Panc1 (cell line): ENCODE measurements at regions not wholly inside any gene's neighbourhood (a gene's known extent, or its start where the extent isn't known, plus 50 kb on each side); places are given as distances from the start of the nearest gene placed in this dataset.

ENCODE experiments used
- ATAC-seq: fragments of 200-7000 bp; cut with Tn5 transposase; 2 replicates; pipeline ENCODE4 v1.9.1; 2020; ENCODE audit warnings: mild to moderate bottlenecking, moderate library complexity
- BruUV-seq: library from RNA; stranded (reverse); fragments of 400-500 nt; replicated peaks from 2 replicates; lab custom pipeline; 2021; lab: Mats Ljungman, UMichigan
- CTCF ChIA-PET: fragments of 300-600 bp; sonication (Branson Sonifier 250); formaldehyde crosslinking; loops from one replicate; lab custom pipeline; 2022; ENCODE audit warnings: antibody characterized with exemption; lab: Charles Lee
- POLR2A ChIA-PET: fragments of 300-600 bp; sonication (Branson Sonifier 250); formaldehyde crosslinking; loops from one replicate; lab custom pipeline; 2022; ENCODE audit warnings: antibody characterized with exemption; lab: Charles Lee
- DNase-seq: peaks from one replicate; pipeline ENCODE4 v3.0.0-alpha.2; 2010; ENCODE audit warnings: low read depth, low spot score
- H3K27ac ChIP-seq: 2 replicates; pipeline ENCODE4 v1.5.1; 2011; ENCODE audit warnings: mild to moderate bottlenecking, low read length, inconsistent platforms
- H3K27me3 ChIP-seq: fragments of 200-500 bp; sonication (Bioruptor generic); 2 replicates; pipeline ENCODE4 v1.6.0; 2014; ENCODE audit warnings: low read length, inconsistent platforms; ENCODE audit not compliant: control insufficient read depth, insufficient read depth
- H3K36me3 ChIP-seq: fragments of 200-500 bp; sonication (Bioruptor generic); 2 replicates; pipeline ENCODE4 v1.5.1; 2014; ENCODE audit warnings: inconsistent platforms, mild to moderate bottlenecking, low read length, moderate library complexity; ENCODE audit not compliant: control insufficient read depth, insufficient read depth
- H3K4me1 ChIP-seq: 2 replicates; pipeline ENCODE4 v1.5.1; 2011; ENCODE audit warnings: inconsistent platforms, mild to moderate bottlenecking, low read length, moderate library complexity; ENCODE audit not compliant: control insufficient read depth, insufficient read depth
- H3K4me3 ChIP-seq, 2 experiments: 2 replicates each; pipeline ENCODE4 v1.5.1; 2011 to 2012; ENCODE audit warnings: low read depth in 2 of 2, low read length in 2 of 2, mild to moderate bottlenecking in 2 of 2, inconsistent platforms in 1 of 2, moderate library complexity in 1 of 2
- H3K9me3 ChIP-seq: fragments of 200-500 bp; sonication (Bioruptor generic); 2 replicates; pipeline ENCODE4 v1.5.1; 2014; ENCODE audit warnings: low read depth, mild to moderate bottlenecking, inconsistent platforms, low read length, moderate library complexity; ENCODE audit not compliant: control insufficient read depth, insufficient read depth
- CTCF ChIP-seq: fragments of 450-650 bp; IDR thresholded peaks from 2 replicates; pipeline ENCODE4 v1.5.1; 2017; ENCODE audit warnings: mild to moderate bottlenecking
- POLR2AphosphoS5 ChIP-seq: IDR thresholded peaks from 2 replicates; pipeline ENCODE4 v1.6.1; 2012; ENCODE audit warnings: mild to moderate bottlenecking, low read depth, low read length, moderate library complexity
- REST ChIP-seq, 2 experiments: IDR thresholded peaks; 2 replicates each; pipeline ENCODE4 v1.6.1; 2011 to 2012; ENCODE audit warnings: low read depth in 2 of 2, control low read depth in 1 of 2, low read length in 1 of 2, mild to moderate bottlenecking in 1 of 2, moderate library complexity in 1 of 2; ENCODE audit not compliant: insufficient read depth in 1 of 2
- SIN3A ChIP-seq: IDR thresholded peaks from 2 replicates; pipeline ENCODE4 v1.6.1; 2012; ENCODE audit warnings: low read depth, mild to moderate bottlenecking, low read length, moderate library complexity, borderline replicate concordance; ENCODE audit not compliant: insufficient read depth
- TCF7L2 ChIP-seq: IDR thresholded peaks from 2 replicates; pipeline ENCODE4 v1.6.1; 2011; ENCODE audit warnings: mild to moderate bottlenecking, low read depth, low read length, inconsistent platforms
- in situ Hi-C: cut with HindIII; loops from 2 replicates; pipeline ENCODE4 v1.10.0; 2016; ENCODE audit warnings: low sequenced_read_pairs, low pct_unique_long_range_greater_than_20kb
- intact Hi-C: fragments of 100-400 bp; cut with micrococcal nuclease; formaldehyde crosslinking; loops from one replicate; pipeline ENCODE4 v1.10.0; 2022; ENCODE audit not compliant: unreplicated experiment

GRCh38 chr9:88251903-88252302 lies 113.6 kb upstream of the SPATA31C2 start:
- no peak for TF ChIP-seq CTCF
- TF ChIP-seq REST (IDR thresholded peaks at IDR 0.05; ENCODE audit: insufficient read depth in 1 of 2, low read depth in 2 of 2, low read length in 1 of 2) = no peak
- no peak for TF ChIP-seq SIN3A
- TF ChIP-seq POLR2AphosphoS5 = no peak
- no peak for TF ChIP-seq TCF7L2
- DNase-seq (no peak), ATAC-seq (no peak)
- intact Hi-C loops (no loop called here), in situ Hi-C loops (no loop called here)
- Histone ChIP-seq H3K4me1 (no peaks in the 10 kb centered on the region; the same call in 1 of the 2 replicates), H3K9me3 (no peaks in the 10 kb centered on the region), H3K27me3 (no peaks in the 10 kb centered on the region), H3K36me3 (no peaks in the 10 kb centered on the region), H3K27ac (no peak overlapping the region), H3K4me3 (no peak overlapping the region)
- CTCF ChIA-PET = no interaction called here
- BruUV-seq = no TSS peak
- POLR2A ChIA-PET = no interaction called here

- in situ Hi-C loops = no loop called here
- Histone ChIP-seq H3K27me3 (no peaks in the 10 kb centered on the region), H3K4me1 (no peaks in the 10 kb centered on the region), H3K4me3 (no peak overlapping the region), H3K36me3 (no peaks in the 10 kb centered on the region), H3K27ac (no peak overlapping the region), H3K9me3 (no peaks in the 10 kb centered on the region)
- intact Hi-C loops = no loop called here
- ChIA-PET CTCF (no interaction called here), POLR2A (no interaction called here)
- DNase-seq (no peak), ATAC-seq (no peak)
- TF ChIP-seq REST (IDR thresholded peaks at IDR 0.05; ENCODE audit: insufficient read depth in 1 of 2, low read depth in 2 of 2, low read length in 1 of 2) (no peak), SIN3A (no peak), CTCF (no peak), POLR2AphosphoS5 (no peak), TCF7L2 (no peak)
- no TSS peak for BruUV-seq
These were observed 105.5 kb upstream of the SPATA31C2 start for GRCh38 chr9:88243736-88244135.
